Prostate gland (tissue), 2 donors: ENCODE measurements at regions not wholly inside any gene's neighbourhood (a gene's known extent, or its start where the extent isn't known, plus 50 kb on each side); places are given as distances from the start of the nearest gene placed in this dataset.

Experiments used
- POLR2A ChIP-seq: fragments of 450-650 bp; IDR thresholded peaks from one replicate; pipeline ENCODE4 v1.6.1; 2016; ENCODE audit warnings: antibody characterized with exemption, mild to moderate bottlenecking
- TF ChIP-seq, protein P1 (sequence below), 4 experiments: fragments of 200-600 bp in 2 of 4; fragments of 450-650 bp in 2 of 4; sonication (generic) in 2 of 4; IDR thresholded peaks; 1 replicate in 3 of 4; 2 replicates in 1 of 4; pipeline ENCODE4 v1.5.1; 2016 to 2019; ENCODE audit warnings: antibody characterized with exemption in 4 of 4, mild to moderate bottlenecking in 2 of 4, moderate library complexity in 2 of 4

DNA sequence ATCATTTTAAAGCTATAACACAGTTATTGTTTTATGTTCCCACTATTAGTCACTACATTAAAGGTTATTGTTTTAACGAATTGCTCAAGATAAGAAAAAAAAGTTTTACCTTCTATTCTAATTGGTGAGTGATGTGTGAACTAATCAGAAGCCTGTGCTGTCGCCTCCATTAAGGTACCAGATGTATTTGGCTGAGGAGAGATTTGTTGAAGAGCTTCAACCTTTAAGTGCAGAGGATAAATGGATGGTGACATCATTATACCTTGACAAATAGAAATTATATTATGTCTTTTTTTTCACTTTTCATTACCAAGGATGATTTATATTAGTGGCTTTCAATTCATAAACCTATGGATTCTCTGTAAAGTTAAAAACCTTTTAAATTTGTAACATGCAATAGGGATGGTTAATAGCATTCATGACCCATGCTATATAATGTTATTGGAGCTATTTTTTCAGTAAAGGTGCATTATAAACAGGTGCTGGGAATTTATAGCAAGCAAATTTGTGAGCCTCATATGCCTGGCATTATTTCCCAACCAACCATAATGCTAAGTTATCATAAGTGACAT is 97.0 kb upstream of the NPVF start:
- TF ChIP-seq POLR2A, result no peak
- TF ChIP-seq, protein P1, sequence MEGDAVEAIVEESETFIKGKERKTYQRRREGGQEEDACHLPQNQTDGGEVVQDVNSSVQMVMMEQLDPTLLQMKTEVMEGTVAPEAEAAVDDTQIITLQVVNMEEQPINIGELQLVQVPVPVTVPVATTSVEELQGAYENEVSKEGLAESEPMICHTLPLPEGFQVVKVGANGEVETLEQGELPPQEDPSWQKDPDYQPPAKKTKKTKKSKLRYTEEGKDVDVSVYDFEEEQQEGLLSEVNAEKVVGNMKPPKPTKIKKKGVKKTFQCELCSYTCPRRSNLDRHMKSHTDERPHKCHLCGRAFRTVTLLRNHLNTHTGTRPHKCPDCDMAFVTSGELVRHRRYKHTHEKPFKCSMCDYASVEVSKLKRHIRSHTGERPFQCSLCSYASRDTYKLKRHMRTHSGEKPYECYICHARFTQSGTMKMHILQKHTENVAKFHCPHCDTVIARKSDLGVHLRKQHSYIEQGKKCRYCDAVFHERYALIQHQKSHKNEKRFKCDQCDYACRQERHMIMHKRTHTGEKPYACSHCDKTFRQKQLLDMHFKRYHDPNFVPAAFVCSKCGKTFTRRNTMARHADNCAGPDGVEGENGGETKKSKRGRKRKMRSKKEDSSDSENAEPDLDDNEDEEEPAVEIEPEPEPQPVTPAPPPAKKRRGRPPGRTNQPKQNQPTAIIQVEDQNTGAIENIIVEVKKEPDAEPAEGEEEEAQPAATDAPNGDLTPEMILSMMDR (IDR thresholded peaks at IDR 0.05), result no peak
